ENCODE measurements at regions not wholly inside any gene's neighbourhood (a gene's known extent, or its start where the extent isn't known, plus 50 kb on each side); places are given as distances from the start of the nearest gene placed in this dataset.

- Histone ChIP-seq H3K27me3 (replicated peaks; ENCODE audit: control insufficient read depth, insufficient read depth, low read length) (no peaks in the 10 kb centered on the region), H3K36me3 (ENCODE audit: control insufficient read depth, insufficient read depth, low read length) (no peaks in the 10 kb centered on the region), H3K4me3 (replicated peaks; ENCODE audit: low read depth, low read length) (no peak overlapping the region)
- no peak for TF ChIP-seq CTCF (IDR thresholded peaks at IDR 0.05; ENCODE audit: insufficient read depth, low read length, poor library complexity, severe bottlenecking)
- no peak for DNase-seq (ENCODE audit: extremely low read depth, insufficient read length)
Measured at GRCh38 chr5:100965291-100965690, 62.2 kb upstream of the ST8SIA4 start.

Data from GM06990 (cell line).